DMS 273 (cell line): ENCODE measurements at regions not wholly inside any gene's neighbourhood (a gene's known extent, or its start where the extent isn't known, plus 50 kb on each side); places are given as distances from the start of the nearest gene placed in this dataset.

ENCODE experiments used
- DNase-seq: peaks from one replicate; lab custom pipeline; 2025; ENCODE audit not compliant: unreplicated experiment; lab: John Stamatoyannopoulos, UW

- DNase-seq, result no peak
Measured at GRCh38 chr9:88730780-88731179, 195.8 kb downstream of the NXNL2 start.

- DNase-seq, result no peak
Measured at GRCh38 chr9:88732128-88732527, 197.2 kb downstream of the NXNL2 start.

- peak; percentile 75 for DNase-seq
Measured at GRCh38 chr9:88733651-88734421, 198.9 kb downstream of the NXNL2 start.

- no peak for DNase-seq
Measured at GRCh38 chr9:88734527-88734926, 199.5 kb downstream of the NXNL2 start.

GRCh38 chr9:88736136-88736637 is 201.2 kb downstream of the NXNL2 start:
- peak; percentile 76 for DNase-seq

- DNase-seq, result no peak
Measured at GRCh38 chr9:88737031-88737430, 202.1 kb downstream of the NXNL2 start.

GRCh38 chr9:88737876-88738275 is 202.9 kb downstream of the NXNL2 start:
- no peak for DNase-seq

GRCh38 chr9:88738709-88739108 is 203.7 kb downstream of the NXNL2 start:
- DNase-seq, result no peak

GRCh38 chr9:88739373-88739772 is 204.4 kb downstream of the NXNL2 start:
- no peak for DNase-seq

- DNase-seq, result no peak
Measured at GRCh38 chr9:88740844-88741243, 205.9 kb downstream of the NXNL2 start.

GRCh38 chr9:88741335-88741734 is 206.4 kb downstream of the NXNL2 start:
- DNase-seq, result peak; percentile 67

GRCh38 chr9:88742483-88742882 is 207.5 kb downstream of the NXNL2 start:
- no peak for DNase-seq

- no peak for DNase-seq
Measured at GRCh38 chr9:88742905-88743304, 207.9 kb downstream of the NXNL2 start.

GRCh38 chr9:88745276-88746001 is 210.5 kb downstream of the NXNL2 start:
- peak; percentile 5 for DNase-seq

GRCh38 chr9:88746029-88746742 is 211.2 kb downstream of the NXNL2 start:
- no peak for DNase-seq

GRCh38 chr9:88746743-88747398 is 211.9 kb downstream of the NXNL2 start:
- no peak for DNase-seq

- no peak for DNase-seq
Measured at GRCh38 chr9:88747768-88748167, 212.8 kb downstream of the NXNL2 start.

- DNase-seq, result no peak
Measured at GRCh38 chr9:88748566-88749261, 213.7 kb downstream of the NXNL2 start.

- DNase-seq, result no peak
Measured at GRCh38 chr9:88749420-88749819, 214.4 kb downstream of the NXNL2 start.

- no peak for DNase-seq
Measured at GRCh38 chr9:88750832-88751360, 215.9 kb downstream of the NXNL2 start.
